ENCODE measurements at regions not wholly inside any gene's neighbourhood (a gene's known extent, or its start where the extent isn't known, plus 50 kb on each side); places are given as distances from the start of the nearest gene placed in this dataset.

GRCh38 chr13:111001636-111002035, 86.8 kb upstream of the ANKRD10 start:
- peaks cover 2 to 20% (median 16%) of the 10 kb centered on the region in 9 donors for H3K4me1 ChIP-seq
- H3K27ac ChIP-seq = no peak overlapping the region
- no peak for TF ChIP-seq CTCF (IDR thresholded peaks at IDR 0.05)
- no peaks in the 10 kb centered on the region for H3K9me3 ChIP-seq
- no peaks in the 10 kb centered on the region for H3K36me3 ChIP-seq
- WGBS, 2 donors = 90 to 91% methylated on average over 2 of the region's 2 CpGs
- no peak for DNase-seq
- H3K4me3 ChIP-seq = no peak overlapping the region
- ATAC-seq = no peak
- intact Hi-C loops (cut with DNase I) = no loop called here
- H3K27me3 ChIP-seq = no peaks in the 10 kb centered on the region

GRCh38 chr13:110993788-110994187, 78.9 kb upstream of the ANKRD10 start:
- intact Hi-C loops (cut with DNase I) = no loop called here
- H3K36me3 ChIP-seq = no peaks in the 10 kb centered on the region
- H3K27me3 ChIP-seq = peaks cover 0 to 9% (median 0%) of the 10 kb centered on the region in 7 donors
- no peak overlapping the region for H3K27ac ChIP-seq
- ATAC-seq = no peak
- no peak overlapping the region for H3K4me3 ChIP-seq
- H3K9me3 ChIP-seq = no peaks in the 10 kb centered on the region
- WGBS, 2 donors = 47 to 66% methylated on average over 5 of the region's 5 CpGs
- DNase-seq = no peak
- TF ChIP-seq CTCF (IDR thresholded peaks at IDR 0.05) = no peak
- H3K4me1 ChIP-seq = no peaks in the 10 kb centered on the region

DNA sequence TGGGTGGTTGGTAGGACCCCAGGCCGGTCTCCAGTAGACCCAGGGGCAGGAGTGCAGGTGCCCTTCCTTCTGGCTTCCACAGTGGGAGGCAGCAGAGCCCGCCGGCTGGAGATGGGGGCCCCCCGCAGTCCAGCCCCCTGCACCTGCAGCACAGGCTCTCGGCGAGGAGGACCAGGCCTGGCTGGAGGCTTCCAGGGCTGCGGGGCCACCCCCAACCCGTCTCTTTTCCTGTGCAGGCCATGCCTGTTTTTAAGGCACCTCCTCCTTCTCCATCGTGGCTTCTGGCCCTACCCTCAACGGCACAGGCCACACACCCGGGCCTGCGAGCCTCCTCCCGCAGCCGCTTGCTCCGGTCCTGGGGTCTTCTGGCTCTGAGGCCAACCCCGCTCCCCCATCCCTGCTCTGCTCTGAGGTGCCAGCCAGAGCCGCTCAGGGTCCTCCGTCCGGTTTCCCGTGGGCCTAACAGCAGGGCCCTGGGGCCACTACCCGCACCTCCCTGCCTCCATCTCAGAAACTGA, 77.2 kb upstream of the ANKRD10 start:
- TF ChIP-seq CTCF (IDR thresholded peaks at IDR 0.05) = no peak
- intact Hi-C loops (cut with DNase I) = no loop called here
- Histone ChIP-seq H3K4me3 (no peak overlapping the region), H3K9me3 (no peaks in the 10 kb centered on the region), H3K27me3 (peaks cover 0 to 9% (median 0%) of the 10 kb centered on the region in 7 donors), H3K36me3 (no peaks in the 10 kb centered on the region), H3K27ac (no peak overlapping the region), H3K4me1 (no peaks in the 10 kb centered on the region)
- WGBS, 2 donors = 95 to 97% methylated on average over 21 of the region's 21 CpGs
- no peak for DNase-seq
- ATAC-seq = peak in 1 of 8 donors; percentile 38

- peaks cover 0 to 5% (median 0%) of the 10 kb centered on the region in 7 donors for H3K27me3 ChIP-seq
- intact Hi-C loops (cut with DNase I) = no loop called here
- no peak for DNase-seq
- H3K4me1 ChIP-seq = no peaks in the 10 kb centered on the region
- no peak overlapping the region for H3K4me3 ChIP-seq
- ATAC-seq = no peak
- H3K9me3 ChIP-seq = no peaks in the 10 kb centered on the region
- no peak overlapping the region for H3K27ac ChIP-seq
- TF ChIP-seq CTCF (IDR thresholded peaks at IDR 0.05) = no peak
- no peaks in the 10 kb centered on the region for H3K36me3 ChIP-seq
- WGBS, 2 donors = 76 to 80% methylated on average over 5 of the region's 5 CpGs
Measured at GRCh38 chr13:110989331-110989730, 74.5 kb upstream of the ANKRD10 start.

Data from heart right ventricle (tissue), 16 donors.